Uterus (tissue), 2 donors: ENCODE measurements at regions not wholly inside any gene's neighbourhood (a gene's known extent, or its start where the extent isn't known, plus 50 kb on each side); places are given as distances from the start of the nearest gene placed in this dataset.

ENCODE experiments used
- POLR2A ChIP-seq, 2 donors: fragments of 450-650 bp; IDR thresholded peaks; one replicate each; pipeline ENCODE4 v1.6.1; 2016; ENCODE audit warnings: antibody characterized with exemption in 2 of 2, mild to moderate bottlenecking in 1 of 2, moderate library complexity in 1 of 2
- TF ChIP-seq, protein P1 (sequence below), 4 experiments: fragments of 200-600 bp in 2 of 4; fragments of 450-650 bp in 2 of 4; sonication (generic) in 2 of 4; IDR thresholded peaks; one replicate each; pipeline ENCODE4 v1.5.1; 2016 to 2019; ENCODE audit warnings: antibody characterized with exemption in 4 of 4, mild to moderate bottlenecking in 2 of 4, moderate library complexity in 1 of 4

- TF ChIP-seq, protein P1, sequence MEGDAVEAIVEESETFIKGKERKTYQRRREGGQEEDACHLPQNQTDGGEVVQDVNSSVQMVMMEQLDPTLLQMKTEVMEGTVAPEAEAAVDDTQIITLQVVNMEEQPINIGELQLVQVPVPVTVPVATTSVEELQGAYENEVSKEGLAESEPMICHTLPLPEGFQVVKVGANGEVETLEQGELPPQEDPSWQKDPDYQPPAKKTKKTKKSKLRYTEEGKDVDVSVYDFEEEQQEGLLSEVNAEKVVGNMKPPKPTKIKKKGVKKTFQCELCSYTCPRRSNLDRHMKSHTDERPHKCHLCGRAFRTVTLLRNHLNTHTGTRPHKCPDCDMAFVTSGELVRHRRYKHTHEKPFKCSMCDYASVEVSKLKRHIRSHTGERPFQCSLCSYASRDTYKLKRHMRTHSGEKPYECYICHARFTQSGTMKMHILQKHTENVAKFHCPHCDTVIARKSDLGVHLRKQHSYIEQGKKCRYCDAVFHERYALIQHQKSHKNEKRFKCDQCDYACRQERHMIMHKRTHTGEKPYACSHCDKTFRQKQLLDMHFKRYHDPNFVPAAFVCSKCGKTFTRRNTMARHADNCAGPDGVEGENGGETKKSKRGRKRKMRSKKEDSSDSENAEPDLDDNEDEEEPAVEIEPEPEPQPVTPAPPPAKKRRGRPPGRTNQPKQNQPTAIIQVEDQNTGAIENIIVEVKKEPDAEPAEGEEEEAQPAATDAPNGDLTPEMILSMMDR (IDR thresholded peaks at IDR 0.05) = no peak
- TF ChIP-seq POLR2A (IDR thresholded peaks at IDR 0.05) = no peak
Observed at GRCh38 chr2:182559623-182560022, 132.8 kb upstream of the PDE1A start.
